Activated CD4-positive, CD25-positive, alpha-beta regulatory T cell treated with anti-CD3 and anti-CD28 coated beads, Interleukin-2, amount 50 U/mL, for 24 hours (primary cell): ENCODE measurements at regions not wholly inside any gene's neighbourhood (a gene's known extent, or its start where the extent isn't known, plus 50 kb on each side); places are given as distances from the start of the nearest gene placed in this dataset.
"Not testable (repeated sequence)": the region's sequence is repeated elsewhere in the genome, so short reads cannot be mapped to it uniquely, and the experiment has no call there.

ENCODE experiments used
- ATAC-seq, 2 donors: fragments of 150-1000 bp; cut with Tn5 transposase; one replicate each; pipeline ENCODE4 v1.10.0; 2021; ENCODE audit warnings: mild to moderate bottlenecking in 1 of 2, moderate library complexity in 1 of 2

DNA sequence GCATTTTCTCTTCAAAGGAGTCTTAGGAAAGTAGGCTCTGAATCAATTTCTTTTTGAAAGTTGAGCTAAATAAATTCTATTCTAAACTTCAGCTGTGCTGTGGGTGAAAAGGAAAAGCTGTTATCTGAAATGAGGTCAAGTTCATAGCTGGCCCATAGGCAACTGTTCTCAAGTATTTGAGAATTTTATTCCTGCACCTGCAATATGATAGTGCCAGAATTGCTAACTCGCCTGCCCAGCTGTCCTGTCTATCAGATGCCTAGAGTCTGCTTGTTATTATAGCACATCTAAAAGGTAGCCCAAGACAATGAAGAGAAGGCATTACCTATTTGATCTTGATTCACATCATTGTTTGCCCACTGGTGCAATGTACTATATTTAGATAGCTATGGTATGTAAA is 798.7 kb downstream of the DIPK2A start:
- ATAC-seq = no peak

- ATAC-seq = no peak
Observed at GRCh38 chr3:144770915-144771351, 799.3 kb downstream of the DIPK2A start.

- ATAC-seq = no peak
Observed at GRCh38 chr3:144771381-144771870, 799.8 kb downstream of the DIPK2A start.

DNA sequence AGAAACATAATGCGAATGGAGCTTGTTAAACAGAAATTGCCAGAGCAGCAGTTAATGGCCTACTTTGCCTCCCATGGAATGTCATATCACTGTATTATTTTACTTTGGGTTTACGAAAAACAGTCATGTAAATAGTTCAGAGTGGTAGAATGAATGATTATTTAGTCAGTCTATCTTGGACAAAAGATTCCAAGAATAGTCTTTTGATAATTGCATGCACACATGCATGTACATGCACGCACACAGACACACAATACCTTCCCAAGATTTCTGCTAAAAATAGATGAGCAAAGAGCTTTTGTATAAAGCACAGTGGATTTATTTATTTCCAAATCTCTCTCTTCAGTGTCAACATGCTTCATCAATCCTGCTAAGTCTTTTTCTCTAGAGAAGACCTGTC is 800.7 kb downstream of the DIPK2A start:
- no peak for ATAC-seq

GRCh38 chr3:144773350-144773749 is 801.7 kb downstream of the DIPK2A start:
- ATAC-seq = no peak

GRCh38 chr3:144774897-144775296 is 803.3 kb downstream of the DIPK2A start:
- no peak for ATAC-seq

DNA sequence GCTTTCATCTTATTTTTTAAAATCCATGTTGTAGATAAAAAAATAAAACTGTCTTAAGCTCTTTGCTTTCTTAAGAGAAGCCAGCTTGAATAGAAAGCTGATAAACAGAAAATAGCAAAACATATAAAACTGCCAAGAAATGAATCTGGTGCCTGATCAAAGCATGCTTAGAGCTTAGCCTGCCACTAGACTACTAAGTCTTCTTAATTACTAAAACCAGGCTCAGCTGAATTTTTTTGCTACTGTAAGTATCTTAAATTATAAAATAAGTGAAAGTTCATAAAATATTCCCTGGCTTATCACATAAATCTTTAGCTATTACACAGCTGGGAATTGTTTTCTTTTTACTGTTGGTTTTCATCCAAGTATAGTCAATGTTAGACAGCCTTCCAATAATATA is 803.9 kb downstream of the DIPK2A start:
- ATAC-seq = no peak

- no peak for ATAC-seq
Observed at GRCh38 chr3:144777906-144778305, 806.3 kb downstream of the DIPK2A start.

DNA sequence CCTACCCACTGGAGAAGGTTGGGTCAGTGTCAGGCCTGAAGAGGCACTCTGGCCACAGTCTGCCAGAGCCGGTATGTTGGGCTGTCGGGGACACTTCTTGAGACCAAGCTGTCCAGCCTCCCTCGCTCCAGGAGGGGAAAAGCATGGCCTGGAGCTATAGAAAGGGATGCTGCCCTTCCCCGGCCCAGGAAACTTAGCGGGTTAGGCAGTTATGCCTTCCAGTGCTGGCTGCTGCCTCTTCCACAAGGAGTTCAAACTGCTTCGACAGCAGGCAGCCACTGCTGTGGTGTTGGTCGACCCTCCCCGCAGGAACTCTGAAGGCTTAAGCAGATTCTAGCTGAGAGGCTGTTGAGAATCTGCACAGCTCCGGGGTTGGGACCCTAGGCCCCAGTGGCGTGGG is 819.4 kb downstream of the DIPK2A start:
- ATAC-seq = no peak

DNA sequence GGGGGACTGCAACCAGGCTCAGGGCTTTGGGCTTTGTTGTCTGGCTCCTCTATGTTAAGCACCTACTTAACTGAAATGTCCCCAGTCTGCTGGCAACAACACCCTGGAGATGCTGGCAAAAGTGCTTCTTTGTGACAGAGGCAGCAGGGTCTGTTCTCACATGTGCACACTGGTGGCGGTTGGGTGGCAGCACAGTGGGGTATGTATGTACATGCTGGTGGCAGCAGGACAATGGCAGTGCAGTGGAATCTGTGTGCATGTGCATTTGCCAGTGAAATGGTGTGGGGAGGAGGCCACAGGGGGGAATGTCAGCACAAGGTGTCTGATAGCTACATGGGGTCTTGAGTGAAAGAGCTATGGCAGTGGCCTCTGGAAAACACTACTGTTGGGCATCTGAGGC is 830.3 kb downstream of the DIPK2A start:
- ATAC-seq = no peak

- ATAC-seq = no peak
Observed at GRCh38 chr3:144809380-144809779, 837.8 kb downstream of the DIPK2A start.

DNA sequence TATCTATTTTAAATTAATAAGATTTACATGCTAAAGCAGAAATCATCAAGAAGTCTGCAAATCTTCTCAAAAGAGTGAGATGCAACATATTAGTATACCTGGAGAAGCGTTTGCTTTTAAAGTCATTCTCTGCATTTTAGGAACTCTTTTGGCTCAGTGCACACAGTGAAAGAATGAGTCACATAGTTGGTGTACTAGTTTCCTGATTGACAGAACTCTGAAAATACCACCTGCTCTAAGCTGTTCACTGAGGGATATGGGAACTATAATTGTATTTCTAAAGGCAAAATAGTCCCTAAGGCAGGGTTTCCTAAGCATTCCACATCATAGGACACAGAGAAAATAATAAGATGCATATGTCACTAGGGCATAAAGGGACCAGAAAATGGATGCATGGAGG is 838.5 kb downstream of the DIPK2A start:
- ATAC-seq = no peak

GRCh38 chr3:144815655-144816054 is 844.0 kb downstream of the DIPK2A start:
- ATAC-seq = no peak

DNA sequence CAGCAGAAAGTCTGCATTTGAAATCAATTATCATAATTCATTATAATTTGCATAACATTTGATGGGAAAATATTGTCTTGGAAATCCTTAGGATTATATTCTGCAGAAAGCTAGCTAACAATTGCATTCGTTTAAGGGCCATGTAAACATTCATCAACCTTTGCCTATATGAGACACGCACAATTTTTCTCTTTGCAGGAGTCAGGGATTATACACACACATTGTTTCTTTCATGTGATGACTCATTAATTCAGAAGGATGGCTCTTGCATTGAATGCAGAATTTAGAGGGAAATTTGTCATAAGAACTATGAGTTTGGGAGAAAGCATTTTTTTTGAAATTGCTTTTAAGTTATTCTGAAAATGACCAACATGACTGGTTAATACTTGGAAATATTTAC is 844.7 kb downstream of the DIPK2A start:
- ATAC-seq = no peak

GRCh38 chr3:144818973-144819372 is 847.4 kb downstream of the DIPK2A start:
- no peak for ATAC-seq

DNA sequence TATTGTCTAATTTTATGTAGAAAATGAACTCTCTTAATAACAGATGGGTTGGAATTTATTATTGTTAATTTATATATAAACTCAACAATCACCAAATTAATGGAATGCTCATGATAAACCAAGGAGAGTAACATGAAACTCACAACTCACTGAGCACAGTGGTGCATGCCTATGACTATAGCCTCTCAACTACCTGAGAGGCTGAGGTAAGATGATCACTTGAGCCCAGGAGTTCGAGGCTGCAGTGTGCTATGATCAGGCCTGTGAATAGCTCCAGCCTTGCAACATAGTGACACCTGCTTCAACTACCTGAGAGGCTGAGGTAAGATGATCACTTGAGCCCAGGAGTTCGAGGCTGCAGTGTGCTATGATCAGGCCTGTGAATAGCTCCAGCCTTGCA is 848.6 kb downstream of the DIPK2A start:
- not testable (repeated sequence) for ATAC-seq

DNA sequence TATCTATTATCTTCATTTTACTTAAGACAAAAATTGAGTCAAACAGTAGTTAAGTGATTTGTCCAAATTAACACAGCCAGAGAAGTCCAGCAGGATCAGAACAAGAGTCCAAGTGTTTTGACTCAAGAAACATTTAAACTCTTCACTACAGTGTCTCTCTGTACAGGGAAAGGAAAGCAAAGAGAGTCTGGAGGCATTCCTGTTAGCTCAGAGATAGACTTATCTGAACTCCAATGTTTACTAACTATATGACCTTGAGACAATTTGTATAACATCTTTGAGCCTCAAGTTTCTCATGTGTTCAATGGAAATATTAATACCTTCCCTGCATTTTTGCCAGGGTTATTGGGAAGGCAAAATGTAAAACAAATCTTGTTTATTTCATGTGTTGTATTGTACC is 849.1 kb downstream of the DIPK2A start:
- ATAC-seq = no peak

DNA sequence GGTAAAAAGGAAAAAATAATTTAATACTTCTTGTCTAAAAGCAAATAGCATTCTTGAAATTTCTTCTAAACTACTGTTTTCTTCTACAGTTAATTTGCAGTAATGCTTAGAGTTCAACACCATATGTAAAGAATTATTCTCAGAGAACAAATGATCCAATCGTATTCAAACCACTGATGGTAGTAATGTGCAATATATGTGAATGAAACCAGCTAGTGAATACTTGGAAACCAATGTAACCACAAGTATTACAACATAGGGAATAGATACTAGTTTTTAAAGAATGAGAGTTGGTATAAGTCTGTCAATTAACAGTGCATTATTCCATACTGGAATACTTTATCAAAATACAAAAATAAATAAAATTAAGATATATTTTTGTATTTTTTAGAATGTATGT is 850.0 kb downstream of the DIPK2A start:
- ATAC-seq = no peak

- ATAC-seq = no peak
Observed at GRCh38 chr3:144822671-144823070, 851.0 kb downstream of the DIPK2A start.

DNA sequence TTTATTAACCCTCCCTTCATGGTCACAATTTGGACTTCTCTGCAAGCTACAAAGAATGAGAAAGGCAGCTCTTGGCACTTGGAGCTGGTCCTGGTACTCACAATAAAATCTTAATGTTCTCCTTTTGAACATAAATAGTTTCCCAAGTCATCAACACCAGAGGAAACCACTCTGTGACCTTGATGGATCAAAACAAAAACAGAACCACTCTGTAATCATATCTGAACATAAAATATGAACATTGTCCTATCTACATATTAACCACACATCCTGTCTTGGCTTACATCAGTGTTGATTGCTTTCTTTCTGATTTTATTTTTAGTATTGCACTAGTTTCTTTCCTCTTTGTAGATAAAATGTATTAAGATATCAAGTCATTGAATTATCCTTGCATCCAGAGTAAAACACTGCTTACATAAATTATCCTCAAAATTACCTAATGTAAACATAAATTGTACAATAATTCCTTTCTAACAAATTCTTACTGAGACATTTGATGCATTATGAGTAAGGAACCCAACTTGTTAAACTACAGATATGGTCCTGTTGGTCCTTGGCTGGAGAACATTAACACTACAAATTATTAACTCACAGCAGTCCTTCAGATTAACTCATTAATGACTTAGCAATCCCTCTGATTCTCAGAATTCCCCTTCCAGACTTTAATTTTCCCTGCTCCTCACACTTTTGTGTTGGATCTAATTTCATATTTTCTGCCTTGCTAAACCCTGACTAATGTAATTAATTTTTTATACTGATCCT is 860.5 kb downstream of the DIPK2A start:
- no peak for ATAC-seq

DNA sequence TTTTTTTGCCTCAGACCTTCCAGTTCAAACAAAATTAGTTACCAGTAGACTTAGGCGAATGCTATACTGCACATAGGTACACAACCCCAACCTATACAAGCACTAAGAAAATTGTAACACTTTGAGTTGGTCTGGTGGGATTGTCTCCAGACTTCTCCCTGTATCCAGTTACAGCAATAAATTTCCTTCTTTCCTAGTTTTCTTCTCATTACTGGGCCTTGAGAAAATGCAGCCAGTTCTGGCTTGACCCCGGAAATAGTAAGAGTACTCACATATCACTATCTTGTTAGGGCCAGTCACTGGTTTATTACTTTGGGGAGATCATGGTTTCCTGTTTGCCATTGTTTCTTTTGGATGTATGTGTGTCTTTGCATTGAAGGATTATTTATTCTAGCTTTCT is 868.4 kb downstream of the DIPK2A start:
- no peak for ATAC-seq

- ATAC-seq = no peak
Observed at GRCh38 chr3:144840866-144841265, 869.2 kb downstream of the DIPK2A start.

DNA sequence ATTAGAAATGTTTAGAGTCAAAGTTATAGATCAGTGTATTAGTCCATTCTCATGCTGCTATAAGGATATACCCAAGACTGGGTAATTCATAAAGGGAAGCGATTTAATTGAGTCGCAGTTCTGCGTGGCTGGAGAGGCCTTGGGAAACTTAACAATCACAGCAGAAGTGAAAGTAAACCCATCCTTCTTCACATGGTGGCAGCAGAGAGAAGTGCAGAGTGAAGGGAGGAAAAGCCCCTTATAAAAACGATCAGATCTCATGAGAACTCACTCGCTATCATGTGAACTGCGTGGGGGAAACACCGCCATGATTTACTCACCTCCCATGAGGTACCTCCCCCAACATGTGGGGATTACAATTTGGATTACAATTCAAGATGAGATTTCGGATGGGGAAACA is 871.5 kb downstream of the DIPK2A start:
- ATAC-seq = no peak

GRCh38 chr3:144852999-144853398 is 881.4 kb downstream of the DIPK2A start:
- no peak for ATAC-seq

DNA sequence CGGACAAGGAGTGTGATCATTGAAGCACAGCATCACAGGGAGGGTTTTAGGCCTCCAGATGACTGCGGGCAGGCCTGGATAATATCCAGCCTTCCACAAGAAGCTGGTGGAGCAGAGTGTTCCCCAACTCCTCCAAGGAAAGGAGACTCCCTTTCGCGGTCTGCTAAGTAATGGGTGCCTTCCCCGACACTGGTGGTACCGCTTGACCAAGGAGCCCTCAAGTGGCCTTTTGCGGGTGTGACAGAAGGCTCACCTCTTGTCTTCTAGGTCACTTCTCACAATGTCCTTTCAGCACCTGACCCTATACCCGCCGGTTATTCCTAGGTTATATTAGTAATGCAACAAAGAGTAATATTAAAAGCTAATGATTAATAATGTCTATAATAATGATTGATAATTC is 882.4 kb downstream of the DIPK2A start:
- not testable (repeated sequence) for ATAC-seq
